LNCAP (cell line): ENCODE measurements at regions not wholly inside any gene's neighbourhood (a gene's known extent, or its start where the extent isn't known, plus 50 kb on each side); places are given as distances from the start of the nearest gene placed in this dataset.

Experiments used
- TF ChIP-seq, protein P1 (sequence below): fragments of 450-650 bp; IDR thresholded peaks from 2 replicates; pipeline ENCODE4 v1.5.1; 2017; ENCODE audit warnings: mild to moderate bottlenecking

- TF ChIP-seq, protein P1, sequence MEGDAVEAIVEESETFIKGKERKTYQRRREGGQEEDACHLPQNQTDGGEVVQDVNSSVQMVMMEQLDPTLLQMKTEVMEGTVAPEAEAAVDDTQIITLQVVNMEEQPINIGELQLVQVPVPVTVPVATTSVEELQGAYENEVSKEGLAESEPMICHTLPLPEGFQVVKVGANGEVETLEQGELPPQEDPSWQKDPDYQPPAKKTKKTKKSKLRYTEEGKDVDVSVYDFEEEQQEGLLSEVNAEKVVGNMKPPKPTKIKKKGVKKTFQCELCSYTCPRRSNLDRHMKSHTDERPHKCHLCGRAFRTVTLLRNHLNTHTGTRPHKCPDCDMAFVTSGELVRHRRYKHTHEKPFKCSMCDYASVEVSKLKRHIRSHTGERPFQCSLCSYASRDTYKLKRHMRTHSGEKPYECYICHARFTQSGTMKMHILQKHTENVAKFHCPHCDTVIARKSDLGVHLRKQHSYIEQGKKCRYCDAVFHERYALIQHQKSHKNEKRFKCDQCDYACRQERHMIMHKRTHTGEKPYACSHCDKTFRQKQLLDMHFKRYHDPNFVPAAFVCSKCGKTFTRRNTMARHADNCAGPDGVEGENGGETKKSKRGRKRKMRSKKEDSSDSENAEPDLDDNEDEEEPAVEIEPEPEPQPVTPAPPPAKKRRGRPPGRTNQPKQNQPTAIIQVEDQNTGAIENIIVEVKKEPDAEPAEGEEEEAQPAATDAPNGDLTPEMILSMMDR, result no peak
Observed at GRCh38 chr2:129199501-129199900, 780.0 kb upstream of the RAB6C start.

- TF ChIP-seq, protein P1, result no peak
Observed at GRCh38 chr2:129201696-129202095, 777.8 kb upstream of the RAB6C start.

DNA sequence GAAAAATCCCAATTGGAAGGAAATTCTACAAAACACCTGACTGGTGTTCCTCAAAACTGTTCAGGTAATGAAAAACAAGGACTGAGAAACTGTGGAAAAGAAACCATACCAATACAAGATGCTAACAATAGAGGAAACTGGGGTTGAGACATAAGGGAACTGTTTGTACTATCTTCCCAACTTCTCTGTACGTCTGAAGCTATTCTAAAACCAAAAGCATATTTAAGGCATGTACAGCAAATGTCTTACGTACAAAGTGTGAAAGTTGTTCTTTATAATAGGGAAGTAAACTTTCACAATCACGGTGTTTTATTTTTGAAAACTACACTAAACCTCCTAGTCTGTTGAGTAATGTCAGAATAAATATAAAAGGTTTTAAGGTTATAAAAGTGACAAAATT lies 776.1 kb upstream of the RAB6C start:
- TF ChIP-seq, protein P1, result no peak

DNA sequence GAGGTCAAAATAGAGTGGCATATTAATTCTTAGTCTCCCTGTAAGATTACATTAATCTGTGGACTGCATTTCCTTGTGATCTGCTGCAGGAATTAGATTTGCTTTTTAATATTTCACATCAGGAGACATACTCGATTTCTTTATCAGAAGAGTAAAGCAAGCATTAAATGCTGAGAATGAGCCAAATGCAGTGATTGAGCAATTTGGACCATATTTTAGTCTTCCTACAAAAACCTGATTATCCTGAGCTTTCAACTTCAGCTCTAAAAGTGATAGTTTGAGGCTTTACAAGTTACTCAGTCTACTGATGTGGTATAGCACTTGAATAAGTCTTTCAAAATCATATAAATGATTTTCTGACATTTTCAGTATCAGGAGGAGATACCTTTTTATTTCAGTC lies 774.3 kb upstream of the RAB6C start:
- TF ChIP-seq, protein P1, result no peak

- TF ChIP-seq, protein P1, result no peak
Observed at GRCh38 chr2:129205766-129206165, 773.7 kb upstream of the RAB6C start.

DNA sequence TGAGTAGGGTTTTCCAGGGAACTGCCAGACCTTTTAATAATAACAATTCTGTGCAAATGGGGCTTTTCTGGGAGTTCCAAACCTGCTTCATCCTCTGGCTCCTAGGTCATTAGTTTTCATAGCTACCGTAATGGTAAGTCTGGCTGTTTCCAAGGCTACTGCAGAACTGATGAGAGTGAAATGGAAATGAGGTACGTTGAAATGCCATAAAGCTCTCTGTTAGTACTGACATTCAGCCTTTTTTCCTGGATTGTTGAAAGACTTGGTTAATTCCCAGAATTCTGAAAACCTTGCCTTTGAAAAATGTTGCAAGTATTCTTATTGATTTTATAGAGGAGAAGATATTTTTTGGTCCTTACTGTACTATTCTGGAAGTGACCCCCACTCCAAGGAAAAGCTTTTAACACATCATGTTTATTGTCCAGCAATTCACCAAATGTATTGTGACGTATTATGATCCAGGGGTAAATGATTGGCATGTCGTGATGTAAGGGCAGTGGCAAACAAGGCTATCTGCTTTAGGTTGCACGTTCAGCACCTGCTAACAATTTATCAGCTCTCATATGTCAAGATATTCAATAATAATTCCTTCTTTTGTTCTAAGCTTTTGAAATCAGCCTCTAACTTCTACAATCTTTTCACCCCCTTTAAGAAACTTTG lies 767.0 kb upstream of the RAB6C start:
- TF ChIP-seq, protein P1, result no peak

DNA sequence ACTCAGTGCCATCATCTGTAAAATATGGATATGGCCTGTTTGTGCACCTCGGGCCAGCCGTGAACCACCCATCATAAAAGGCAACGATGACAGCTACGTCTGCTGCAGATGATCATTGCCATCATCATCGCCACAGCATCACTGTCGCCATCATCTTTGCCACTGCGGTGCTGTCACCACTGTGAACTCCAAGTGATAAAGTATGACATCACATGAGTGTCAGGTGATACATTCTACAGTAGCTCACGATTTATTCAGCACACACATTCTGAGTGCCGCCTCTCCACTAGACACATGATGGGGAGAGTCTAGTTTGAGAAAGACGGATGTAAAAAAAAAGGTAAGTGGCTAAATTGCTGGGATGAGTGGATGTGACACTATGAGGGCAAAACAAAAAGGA lies 755.4 kb upstream of the RAB6C start:
- TF ChIP-seq, protein P1, result no peak

- TF ChIP-seq, protein P1, result no peak
Observed at GRCh38 chr2:129224486-129224885, 755.0 kb upstream of the RAB6C start.
